ENCODE measurements at regions not wholly inside any gene's neighbourhood (a gene's known extent, or its start where the extent isn't known, plus 50 kb on each side); places are given as distances from the start of the nearest gene placed in this dataset.

GRCh38 chr21:32941263-32941662, 84.5 kb upstream of the OLIG2 start:
- TF ChIP-seq CTCF (IDR thresholded peaks at IDR 0.05) (no peak), POLR2A (IDR thresholded peaks at IDR 0.05) (no peak)

All from Peyer's patch (tissue), 4 donors.